GM10248 (cell line): ENCODE measurements at regions not wholly inside any gene's neighbourhood (a gene's known extent, or its start where the extent isn't known, plus 50 kb on each side); places are given as distances from the start of the nearest gene placed in this dataset.
"Not testable (repeated sequence)": the region's sequence is repeated elsewhere in the genome, so short reads cannot be mapped to it uniquely, and the experiment has no call there.

Source experiments
- CTCF ChIA-PET: fragments of 300-600 bp; sonication (Branson Sonifier 250); formaldehyde crosslinking; extraction: SDS; loops from one replicate; lab custom pipeline; 2021; ENCODE audit warnings: antibody characterized with exemption; lab: Yijun Ruan, JAX
- POLR2A ChIA-PET: fragments of 350-650 bp; sonication (Branson Sonifier 250); formaldehyde crosslinking; extraction: SDS; loops from one replicate; lab custom pipeline; 2020; ENCODE audit warnings: antibody characterized with exemption; lab: Yijun Ruan, JAX
- DNase-seq: peaks from one replicate; pipeline ENCODE4 v3.0.0; 2012; ENCODE audit errors: extremely low spot score
- TF ChIP-seq, protein P1 (sequence below): IDR thresholded peaks from 2 replicates; pipeline ENCODE4 v1.5.1; 2012; ENCODE audit warnings: mild to moderate bottlenecking, low read depth; ENCODE audit errors: extremely low read depth, missing control alignments, control extremely low read depth

DNA sequence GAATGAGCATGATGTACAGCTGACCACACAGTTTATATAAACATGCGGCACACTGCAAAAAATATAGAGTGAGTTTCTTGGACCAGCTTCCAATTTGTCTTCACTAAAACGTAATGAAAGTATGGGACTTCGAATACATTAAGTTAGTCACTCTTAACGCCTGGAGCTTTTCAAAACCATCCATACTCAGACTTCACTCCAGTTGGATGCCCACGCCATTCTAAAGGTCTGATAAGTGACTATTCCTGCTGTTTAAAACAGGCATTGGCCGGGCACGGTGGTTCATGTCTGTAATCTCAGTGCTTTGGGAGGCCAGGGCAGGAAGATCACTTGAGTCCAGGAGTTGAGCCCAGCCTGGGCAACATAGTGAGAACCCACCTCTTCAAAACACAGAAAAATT is 84.6 kb downstream of the MYL12B start:
- CTCF ChIA-PET: interaction anchor here (1.3 kb wide), 1 partner anchor 9 kb away, joined by 3 read pairs; no protein-coding TSS in a partner anchor
- DNase-seq: no peak

DNA sequence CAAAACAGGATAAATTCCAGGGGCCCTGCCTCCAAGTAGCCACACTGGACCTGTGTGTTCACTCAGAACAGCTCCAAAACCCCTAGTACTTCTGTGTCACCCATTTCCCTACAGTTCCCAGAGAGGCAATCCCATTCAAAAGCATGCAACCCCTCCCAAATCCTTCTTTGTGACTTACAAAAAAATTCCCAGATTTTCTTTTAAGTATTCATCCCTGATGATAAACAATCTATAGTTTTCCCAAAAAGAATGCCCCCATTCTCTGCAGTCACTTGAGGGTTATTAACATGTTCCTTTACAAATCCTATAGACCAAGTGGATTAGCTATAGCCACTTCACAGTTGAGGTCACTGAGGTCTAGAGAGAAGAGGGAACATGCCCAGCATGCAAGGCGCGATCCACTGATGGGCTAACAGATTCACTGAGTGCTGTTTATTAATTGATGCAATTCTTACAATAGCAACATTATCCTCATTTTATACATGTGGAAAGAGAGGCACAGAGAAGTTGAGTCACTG is 85.4 kb downstream of the MYL12B start:
- ChIA-PET CTCF (interaction anchor here (1.3 kb wide), 1 partner anchor 8 kb away, joined by 3 read pairs; no protein-coding TSS in a partner anchor), POLR2A (no interaction called here)
- DNase-seq: no peak
- TF ChIP-seq, protein P1, sequence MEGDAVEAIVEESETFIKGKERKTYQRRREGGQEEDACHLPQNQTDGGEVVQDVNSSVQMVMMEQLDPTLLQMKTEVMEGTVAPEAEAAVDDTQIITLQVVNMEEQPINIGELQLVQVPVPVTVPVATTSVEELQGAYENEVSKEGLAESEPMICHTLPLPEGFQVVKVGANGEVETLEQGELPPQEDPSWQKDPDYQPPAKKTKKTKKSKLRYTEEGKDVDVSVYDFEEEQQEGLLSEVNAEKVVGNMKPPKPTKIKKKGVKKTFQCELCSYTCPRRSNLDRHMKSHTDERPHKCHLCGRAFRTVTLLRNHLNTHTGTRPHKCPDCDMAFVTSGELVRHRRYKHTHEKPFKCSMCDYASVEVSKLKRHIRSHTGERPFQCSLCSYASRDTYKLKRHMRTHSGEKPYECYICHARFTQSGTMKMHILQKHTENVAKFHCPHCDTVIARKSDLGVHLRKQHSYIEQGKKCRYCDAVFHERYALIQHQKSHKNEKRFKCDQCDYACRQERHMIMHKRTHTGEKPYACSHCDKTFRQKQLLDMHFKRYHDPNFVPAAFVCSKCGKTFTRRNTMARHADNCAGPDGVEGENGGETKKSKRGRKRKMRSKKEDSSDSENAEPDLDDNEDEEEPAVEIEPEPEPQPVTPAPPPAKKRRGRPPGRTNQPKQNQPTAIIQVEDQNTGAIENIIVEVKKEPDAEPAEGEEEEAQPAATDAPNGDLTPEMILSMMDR: no peak

More for the DNA sequence above, 84.6 kb downstream of the MYL12B start:
- TF ChIP-seq, protein P1: no peak
- POLR2A ChIA-PET: interaction anchor here (0.6 kb wide), 1 partner anchor 10 kb away, joined by 3 read pairs; no protein-coding TSS in a partner anchor

DNA sequence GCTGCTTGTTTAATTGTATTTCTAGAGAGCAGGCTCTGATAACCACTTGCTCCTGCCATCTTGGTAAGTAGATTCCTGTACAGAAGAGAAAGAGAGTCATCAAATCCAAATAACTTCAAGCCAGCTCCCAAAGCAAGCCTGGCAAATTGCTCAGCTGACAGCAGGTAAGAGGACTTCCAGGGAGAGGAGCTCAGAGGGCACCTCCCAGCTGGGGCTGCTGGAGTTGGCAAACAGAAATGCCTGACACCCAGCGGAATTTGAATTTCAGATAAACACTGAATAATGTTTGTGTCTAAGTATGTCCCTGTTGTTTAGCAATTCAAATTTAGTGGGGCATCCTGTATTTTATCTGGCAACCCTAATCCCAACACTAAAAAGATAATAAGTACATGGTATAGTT is 86.2 kb downstream of the MYL12B start:
- CTCF ChIA-PET: no interaction called here
- DNase-seq: no peak
- TF ChIP-seq, protein P1: no peak
- POLR2A ChIA-PET: no interaction called here

DNA sequence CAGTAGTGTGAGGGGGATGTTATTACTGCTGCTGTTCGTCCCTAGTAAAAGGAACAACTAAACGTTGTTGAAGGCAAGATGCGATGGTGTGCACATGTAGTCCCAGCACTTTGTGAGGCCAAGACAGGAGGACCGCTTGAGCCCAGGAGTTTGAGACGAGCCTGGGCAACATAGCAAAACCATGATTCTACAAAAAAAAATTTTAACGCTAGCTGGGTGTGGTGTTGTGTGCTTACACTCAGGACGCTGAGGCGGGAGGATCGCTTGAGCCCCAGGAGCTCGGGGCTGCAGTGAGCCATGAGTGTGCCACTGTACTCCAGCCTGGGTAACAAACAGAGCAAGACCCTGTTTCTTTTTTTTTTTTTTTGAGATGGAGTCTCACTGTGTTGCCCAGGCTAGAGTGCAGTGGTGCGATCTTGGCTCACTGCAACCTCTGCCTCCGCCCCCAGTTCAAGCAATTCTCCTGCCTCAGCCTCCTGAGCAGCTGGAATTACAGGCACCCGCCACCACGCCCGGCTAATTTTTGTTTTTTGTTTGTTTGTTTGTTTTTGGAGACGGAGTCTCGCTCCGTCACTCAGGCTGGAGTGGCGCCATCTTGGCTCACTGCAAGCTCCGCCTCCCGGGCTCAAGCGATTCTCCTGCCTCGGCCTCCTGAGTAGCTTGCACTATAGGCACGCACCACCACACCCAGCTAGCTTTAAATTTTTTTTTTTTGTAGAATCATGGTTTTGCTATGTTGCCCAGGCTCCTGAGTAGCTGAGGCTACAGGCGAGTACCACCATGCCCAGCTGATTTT is 87.3 kb downstream of the MYL12B start:
- POLR2A ChIA-PET, CTCF ChIA-PET: not testable (repeated sequence)

DNA sequence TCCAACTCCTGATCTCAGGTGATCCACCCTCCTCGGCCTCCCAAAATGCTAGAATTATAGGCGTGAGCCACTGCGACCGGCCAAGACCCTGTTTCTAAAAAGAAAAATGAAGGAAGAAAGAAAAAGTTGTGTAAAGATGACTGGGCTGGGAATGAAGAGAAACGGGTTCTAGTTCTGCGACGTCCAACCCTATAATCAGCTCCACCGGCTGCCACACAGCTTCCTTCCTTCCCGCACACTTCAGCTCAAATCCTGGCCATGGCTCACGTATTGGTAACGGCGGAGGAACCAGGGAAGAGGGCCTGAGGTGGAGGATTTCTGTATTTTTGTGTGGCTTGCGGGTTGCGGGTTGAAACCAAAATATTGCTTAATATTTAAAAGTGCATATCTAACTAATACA is 88.1 kb downstream of the MYL12B start:
- ChIA-PET CTCF (no interaction called here), POLR2A (no interaction called here)
- TF ChIP-seq, protein P1: no peak
- no peak for DNase-seq

More for the DNA sequence above, 87.3 kb downstream of the MYL12B start:
- not testable (repeated sequence) for DNase-seq

DNA sequence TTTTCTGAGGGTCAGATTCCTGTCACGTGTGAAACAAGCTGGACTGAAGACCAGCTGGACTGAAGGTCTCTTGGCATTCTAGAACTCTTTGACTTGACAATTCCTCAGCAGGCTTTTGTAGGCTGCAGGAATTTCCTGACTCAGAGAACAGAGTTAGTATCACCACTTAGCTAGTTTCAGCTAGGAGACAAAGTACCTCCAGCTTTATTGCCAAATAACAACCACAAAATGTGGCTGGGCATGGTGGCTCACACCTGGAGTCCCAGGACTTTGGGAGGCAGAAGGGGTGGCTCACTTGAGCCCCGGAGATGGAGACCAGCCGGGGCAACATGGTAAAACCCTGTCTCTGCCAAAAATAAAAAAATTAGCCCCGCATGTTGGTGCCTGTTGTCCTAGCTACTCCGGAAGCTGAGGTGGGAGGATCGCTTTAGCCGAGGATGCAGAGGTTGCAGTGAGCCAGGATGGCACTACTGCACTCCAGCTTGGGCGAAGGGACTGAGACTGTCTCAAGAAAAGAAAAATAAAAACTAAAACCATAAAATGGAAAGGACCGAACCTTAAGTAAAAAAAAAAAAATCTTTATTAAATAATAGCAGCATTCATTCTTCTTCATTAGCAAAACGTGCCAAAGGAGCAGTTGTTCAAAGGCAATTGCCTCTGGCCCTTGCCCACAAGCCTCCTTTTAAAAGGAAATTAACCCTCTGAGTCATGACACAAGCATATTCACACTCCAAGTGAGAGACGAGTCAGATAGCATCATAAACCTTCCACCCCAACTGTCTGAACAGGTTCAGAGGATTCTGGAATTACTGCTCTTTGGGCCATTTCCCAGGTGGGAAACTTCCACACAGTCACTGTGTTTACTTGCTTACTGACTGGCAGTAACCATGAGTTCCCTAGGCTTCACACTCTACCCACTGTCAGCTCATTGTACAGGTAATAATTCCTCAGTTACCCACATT is 88.9 kb downstream of the MYL12B start:
- TF ChIP-seq, protein P1: no peak
- ChIA-PET CTCF (no interaction called here), POLR2A (no interaction called here)
- DNase-seq: no peak
